ENCODE measurements at regions not wholly inside any gene's neighbourhood (a gene's known extent, or its start where the extent isn't known, plus 50 kb on each side); places are given as distances from the start of the nearest gene placed in this dataset.

GRCh38 chr6:22067122-22067521 is 229.7 kb downstream of the PRL start:
- FAIRE-seq = no peak
- H3K4me2 ChIP-seq = no peak overlapping the region
- POLR2A ChIA-PET = no interaction called here

GRCh38 chr6:22067671-22068070 is 229.2 kb downstream of the PRL start:
- POLR2A ChIA-PET = no interaction called here
- no peak for ATAC-seq
- no peak overlapping the region for H3K4me2 ChIP-seq
- CTCF ChIA-PET = interaction anchor here (0.8 kb wide), 1 partner anchor 75 kb away, joined by 3 read pairs; no protein-coding TSS in a partner anchor
- 0 out of 3 replicates have a peak, but pooled peaks cover 8% of the 10 kb centered on the region for H3K4me1 ChIP-seq
- no peak overlapping the region for H3K4me3 ChIP-seq
- TF ChIP-seq ZC3H11A (IDR thresholded peaks at IDR 0.05) = no peak
- no peak for TF ChIP-seq CHD4 (IDR thresholded peaks at IDR 0.05; ENCODE audit: borderline replicate concordance)
- TF ChIP-seq ZNF302 (CRISPR knock-in tag; IDR thresholded peaks at IDR 0.05) = no peak
- no peak for TF ChIP-seq TP53 (CRISPR knock-in tag; IDR thresholded peaks at IDR 0.05)
- FAIRE-seq = no peak
- 87% methylated on average over 2 of the region's 2 CpGs for WGBS (ENCODE audit: missing lambda C conversion rate)
- H3K9me3 ChIP-seq = no peaks in the 10 kb centered on the region
- DNase-seq (ENCODE audit: low read depth in 1 of 2, low spot score in 1 of 2) = no peak
- H3K27ac ChIP-seq = no peak overlapping the region

More at GRCh38 chr6:22067122-22067521, 229.7 kb downstream of the PRL start:
- Histone ChIP-seq H3K4me3 (no peak overlapping the region), H3K9me3 (no peaks in the 10 kb centered on the region), H3K4me1 (0 out of 3 replicates have a peak, but pooled peaks cover 7% of the 10 kb centered on the region), H3K27ac (no peak overlapping the region)
- WGBS (ENCODE audit: missing lambda C conversion rate) = 87% methylated on average over 1 of the region's 1 CpG
- TF ChIP-seq PHF8 (IDR thresholded peaks at IDR 0.05; ENCODE audit: borderline replicate concordance, low read depth) (no peak), HOXB5 (CRISPR knock-in tag; IDR thresholded peaks at IDR 0.05) (no peak), HDAC2 (IDR thresholded peaks at IDR 0.05) (no peak), RCOR1 (IDR thresholded peaks at IDR 0.05; ENCODE audit: low read depth, low read length) (no peak), POLR2A (IDR thresholded peaks at IDR 0.05; ENCODE audit: low read length) (no peak), PBX3 (IDR thresholded peaks at IDR 0.05) (no peak), JUNB (IDR thresholded peaks at IDR 0.05) (no peak), EHMT2 (IDR thresholded peaks at IDR 0.05; ENCODE audit: low read depth) (no peak), RNF2 (IDR thresholded peaks at IDR 0.05; ENCODE audit: borderline replicate concordance, low read depth) (no peak), E2F6 (IDR thresholded peaks at IDR 0.05; ENCODE audit: borderline replicate concordance, low read depth) (no peak), CHD2 (IDR thresholded peaks at IDR 0.05; ENCODE audit: low read length, partially characterized antibody) (no peak), MAZ (IDR thresholded peaks at IDR 0.05; ENCODE audit: borderline replicate concordance, low read depth, low read length) (no peak), ZNF302 (CRISPR knock-in tag; IDR thresholded peaks at IDR 0.05) (no peak), NFE2L2 (conservative IDR thresholded peaks at IDR 0.05; ENCODE audit: low read length) (no peak), MAX (IDR thresholded peaks at IDR 0.05) (no peak), FOSB (CRISPR knock-in tag; IDR thresholded peaks at IDR 0.05) (no peak), RFX5 (IDR thresholded peaks at IDR 0.05) (no peak)
- DNase-seq (ENCODE audit: low read depth in 1 of 2, low spot score in 1 of 2) = no peak
- CTCF ChIA-PET = interaction anchor here (0.8 kb wide), 1 partner anchor 75 kb away, joined by 3 read pairs; no protein-coding TSS in a partner anchor
- no peak for ATAC-seq

- no peak for DNase-seq (ENCODE audit: low read depth in 1 of 2, low spot score in 1 of 2)
- 67% methylated on average over 4 of the region's 4 CpGs for WGBS (ENCODE audit: missing lambda C conversion rate)
- H3K4me3 ChIP-seq = no peak overlapping the region
- H3K27ac ChIP-seq = no peak overlapping the region; a peak in 1 of 6 replicates
- FAIRE-seq = no peak
- ATAC-seq = no peak
- no peaks in the 10 kb centered on the region for H3K9me3 ChIP-seq
- ChIA-PET CTCF (interaction anchor here (0.6 to 1.3 kb wide), 3 partner anchors 12 to 249 kb away, joined by 3 to 4 read pairs (median 3); no protein-coding TSS in a partner anchor), POLR2A (no interaction called here)
- H3K4me1 ChIP-seq = 0 out of 3 replicates have a peak, but pooled peaks cover 8% of the 10 kb centered on the region
- TF ChIP-seq MAFK (IDR thresholded peaks at IDR 0.05; ENCODE audit: partially characterized antibody) (no peak), EHMT2 (IDR thresholded peaks at IDR 0.05; ENCODE audit: low read depth) (no peak), JUN (IDR thresholded peaks at IDR 0.05) (no peak), ATOH8 (CRISPR knock-in tag; IDR thresholded peaks at IDR 0.05; ENCODE audit: low read depth) (no peak), RAD21 (conservative IDR thresholded peaks at IDR 0.05 in 1 of 2, IDR thresholded peaks at IDR 0.05 in 1 of 2) (no peak), PBX3 (IDR thresholded peaks at IDR 0.05) (no peak), BHLHE40 (IDR thresholded peaks at IDR 0.05; ENCODE audit: low read depth, low read length) (no peak), CEBPB (IDR thresholded peaks at IDR 0.05) (no peak), KDM1A (IDR thresholded peaks at IDR 0.05; ENCODE audit: low read depth) (no peak), CTCF (IDR thresholded peaks at IDR 0.05) (no peak)
- no peak overlapping the region for H3K4me2 ChIP-seq
Measured at GRCh38 chr6:22068561-22069305, 228.1 kb downstream of the PRL start.

Data from A549 (cell line).